Caki2 (cell line): ENCODE measurements at regions not wholly inside any gene's neighbourhood (a gene's known extent, or its start where the extent isn't known, plus 50 kb on each side); places are given as distances from the start of the nearest gene placed in this dataset.

ENCODE experiments used
- DNase-seq: peaks from one replicate; pipeline ENCODE4 v3.0.0-alpha.2; 2015; ENCODE audit warnings: low read depth
- in situ Hi-C: cut with HindIII; loops from 2 replicates; pipeline ENCODE4 v1.10.0; 2016; ENCODE audit warnings: low sequenced_read_pairs, low pct_unique_long_range_greater_than_20kb, mixed read lengths

DNA sequence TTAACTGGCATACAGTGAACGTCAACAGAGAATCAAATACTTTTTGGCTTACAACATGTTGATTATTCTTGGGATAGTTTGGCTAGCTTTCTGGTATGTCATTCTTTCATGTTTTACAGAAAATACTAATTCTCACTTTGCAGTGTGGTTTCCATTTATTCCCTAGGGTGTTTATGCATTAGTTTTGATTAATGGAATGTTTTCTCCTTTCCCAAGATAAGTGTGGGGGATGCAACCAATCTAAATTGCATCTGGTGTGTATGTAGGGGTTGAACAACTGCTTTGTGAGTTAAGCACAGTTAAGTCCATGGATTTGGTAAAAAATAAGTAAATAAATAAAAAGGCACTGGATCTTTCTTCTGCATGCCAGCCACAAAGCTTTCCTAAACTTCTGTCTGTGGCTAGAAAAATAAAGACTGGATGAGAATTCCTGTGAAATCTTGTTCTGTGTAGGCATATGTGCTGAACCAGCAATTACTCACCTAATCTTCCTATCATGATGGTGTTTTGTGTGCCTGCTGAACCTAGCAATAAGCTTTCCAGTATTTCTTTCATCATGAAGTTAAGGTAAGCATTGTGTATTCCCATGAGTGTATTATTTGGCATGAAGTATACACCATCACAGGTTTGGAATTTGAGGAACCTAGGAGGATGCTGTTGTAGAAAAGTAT lies 50.6 kb upstream of the TENM3 start:
- DNase-seq, result no peak
- in situ Hi-C loops, result no loop called here

DNA sequence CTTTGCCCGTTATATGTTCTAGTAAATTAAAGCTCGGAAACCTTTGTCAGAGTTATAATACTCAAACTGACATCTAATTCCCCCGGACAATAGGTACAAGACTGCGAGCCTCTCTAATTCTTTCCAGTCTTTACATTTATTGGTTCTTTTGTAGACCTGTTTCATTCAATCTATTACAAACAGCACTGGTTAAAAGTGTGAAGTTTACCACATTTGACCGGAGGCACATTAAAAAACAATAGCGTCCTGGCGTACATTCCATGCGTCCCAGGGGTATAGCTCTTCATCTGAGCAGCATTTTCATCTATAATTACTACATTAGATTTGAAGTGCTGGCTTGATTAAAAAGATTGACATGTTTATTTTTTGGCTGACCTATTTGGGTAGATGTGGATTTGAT lies 49.9 kb upstream of the TENM3 start:
- in situ Hi-C loops, result no loop called here
- no peak for DNase-seq
